KMS-11 (cell line): ENCODE measurements at regions not wholly inside any gene's neighbourhood (a gene's known extent, or its start where the extent isn't known, plus 50 kb on each side); places are given as distances from the start of the nearest gene placed in this dataset.

Experiments used
- H2AFZ ChIP-seq: fragments of 200-600 bp; sonication (generic); 2 replicates; pipeline ENCODE4 v1.6.1; 2016; ENCODE audit warnings: antibody characterized with exemption, mixed run types, low read depth
- H3K27ac ChIP-seq: fragments of 200-600 bp; sonication (generic); 2 replicates; pipeline ENCODE4 v1.6.1; 2016; ENCODE audit warnings: mild to moderate bottlenecking, mixed run types
- H3K27me3 ChIP-seq: fragments of 200-600 bp; sonication (generic); 2 replicates; pipeline ENCODE4 v1.6.1; 2017; ENCODE audit warnings: mild to moderate bottlenecking, low read depth, mixed run types, moderate library complexity; ENCODE audit not compliant: insufficient read depth
- H3K36me3 ChIP-seq: fragments of 200-600 bp; sonication (generic); 2 replicates; pipeline ENCODE4 v1.6.1; 2017; ENCODE audit warnings: mild to moderate bottlenecking, mixed run types; ENCODE audit not compliant: insufficient read depth
- H3K4me1 ChIP-seq: fragments of 200-600 bp; sonication (generic); 2 replicates; pipeline ENCODE4 v1.6.1; 2016; ENCODE audit warnings: mild to moderate bottlenecking, low read depth, mixed run types; ENCODE audit not compliant: poor library complexity, severe bottlenecking
- H3K4me2 ChIP-seq: fragments of 200-600 bp; sonication (generic); 2 replicates; pipeline ENCODE4 v1.7.0; 2016; ENCODE audit warnings: mild to moderate bottlenecking, mixed run types
- H3K4me3 ChIP-seq: fragments of 200-600 bp; sonication (generic); IDR thresholded peaks from 2 replicates; pipeline ENCODE4 v1.6.1; 2017; ENCODE audit warnings: low read depth, low read length, mixed read lengths; ENCODE audit not compliant: insufficient read depth
- H3K79me2 ChIP-seq: fragments of 200-600 bp; sonication (generic); 2 replicates; pipeline ENCODE4 v1.6.1; 2016; ENCODE audit warnings: low read depth, mixed run types; ENCODE audit not compliant: insufficient read depth
- H3K9ac ChIP-seq: fragments of 200-600 bp; sonication (generic); 2 replicates; pipeline ENCODE4 v1.6.1; 2016; ENCODE audit warnings: mild to moderate bottlenecking, mixed run types
- H4K20me1 ChIP-seq: fragments of 200-600 bp; sonication (generic); 2 replicates; pipeline ENCODE4 v1.6.1; 2016; ENCODE audit warnings: mild to moderate bottlenecking, mixed run types; ENCODE audit not compliant: insufficient read depth
- TF ChIP-seq, protein P1 (sequence below): fragments of 200-600 bp; sonication (generic); conservative IDR thresholded peaks from 2 replicates; pipeline ENCODE4 v1.6.1; 2017; ENCODE audit warnings: low read depth, mild to moderate bottlenecking, antibody characterized with exemption, low read length, moderate library complexity, mixed read lengths

DNA sequence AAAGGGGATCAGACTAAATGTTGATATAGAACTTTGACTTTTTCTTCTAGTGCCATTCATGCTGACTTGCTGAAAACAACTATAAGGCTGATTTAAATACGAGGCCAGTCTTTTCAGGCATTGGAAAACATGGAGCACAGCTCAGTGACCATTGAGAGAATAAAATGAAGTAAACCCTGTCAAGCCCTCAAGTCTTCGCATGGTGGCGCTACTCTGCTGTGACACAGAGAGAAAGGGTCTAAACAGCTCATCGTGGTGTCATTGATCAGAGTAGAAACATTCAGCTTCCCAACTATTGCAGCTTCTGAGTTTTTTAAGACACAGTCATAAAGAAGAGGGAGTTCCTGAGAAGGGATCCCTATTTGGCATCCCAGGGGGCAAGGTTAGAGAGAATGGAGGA, 716.2 kb downstream of the DIPK2A start:
- H2AFZ ChIP-seq = no peak overlapping the region
- H3K79me2 ChIP-seq = no peaks in the 10 kb centered on the region
- H3K4me1 ChIP-seq = no peaks in the 10 kb centered on the region
- H3K4me3 ChIP-seq = no peak overlapping the region
- no peak overlapping the region for H3K27ac ChIP-seq
- H3K27me3 ChIP-seq = no peaks in the 10 kb centered on the region
- no peak overlapping the region for H3K9ac ChIP-seq
- H3K36me3 ChIP-seq = no peaks in the 10 kb centered on the region
- TF ChIP-seq, protein P1, sequence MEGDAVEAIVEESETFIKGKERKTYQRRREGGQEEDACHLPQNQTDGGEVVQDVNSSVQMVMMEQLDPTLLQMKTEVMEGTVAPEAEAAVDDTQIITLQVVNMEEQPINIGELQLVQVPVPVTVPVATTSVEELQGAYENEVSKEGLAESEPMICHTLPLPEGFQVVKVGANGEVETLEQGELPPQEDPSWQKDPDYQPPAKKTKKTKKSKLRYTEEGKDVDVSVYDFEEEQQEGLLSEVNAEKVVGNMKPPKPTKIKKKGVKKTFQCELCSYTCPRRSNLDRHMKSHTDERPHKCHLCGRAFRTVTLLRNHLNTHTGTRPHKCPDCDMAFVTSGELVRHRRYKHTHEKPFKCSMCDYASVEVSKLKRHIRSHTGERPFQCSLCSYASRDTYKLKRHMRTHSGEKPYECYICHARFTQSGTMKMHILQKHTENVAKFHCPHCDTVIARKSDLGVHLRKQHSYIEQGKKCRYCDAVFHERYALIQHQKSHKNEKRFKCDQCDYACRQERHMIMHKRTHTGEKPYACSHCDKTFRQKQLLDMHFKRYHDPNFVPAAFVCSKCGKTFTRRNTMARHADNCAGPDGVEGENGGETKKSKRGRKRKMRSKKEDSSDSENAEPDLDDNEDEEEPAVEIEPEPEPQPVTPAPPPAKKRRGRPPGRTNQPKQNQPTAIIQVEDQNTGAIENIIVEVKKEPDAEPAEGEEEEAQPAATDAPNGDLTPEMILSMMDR = no peak
- H4K20me1 ChIP-seq = no peaks in the 10 kb centered on the region
- H3K4me2 ChIP-seq = no peak overlapping the region

DNA sequence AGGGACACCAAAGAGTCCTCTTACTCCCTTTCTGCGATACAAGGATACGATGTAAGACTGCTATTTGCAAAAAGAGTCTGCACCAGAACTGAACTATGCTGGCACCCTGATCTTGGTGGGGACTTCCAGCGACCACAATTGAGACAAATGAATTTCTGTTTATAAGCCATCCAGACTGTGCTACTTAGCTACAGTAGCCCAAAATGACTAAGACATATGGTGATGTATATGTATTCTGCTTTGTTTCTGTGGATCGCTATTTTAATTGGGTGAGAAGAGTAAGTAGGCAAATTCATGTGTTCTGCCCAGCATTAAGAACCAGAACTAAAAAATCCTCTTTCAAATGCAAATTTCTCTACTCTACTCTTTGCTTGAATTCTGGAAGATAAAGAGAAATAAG, 720.9 kb downstream of the DIPK2A start:
- TF ChIP-seq, protein P1 = no peak
- Histone ChIP-seq H4K20me1 (no peaks in the 10 kb centered on the region), H3K79me2 (no peaks in the 10 kb centered on the region), H2AFZ (no peak overlapping the region), H3K36me3 (no peaks in the 10 kb centered on the region), H3K4me2 (no peak overlapping the region), H3K4me1 (no peaks in the 10 kb centered on the region), H3K27me3 (no peaks in the 10 kb centered on the region), H3K27ac (no peak overlapping the region), H3K4me3 (no peak overlapping the region), H3K9ac (no peak overlapping the region)

DNA sequence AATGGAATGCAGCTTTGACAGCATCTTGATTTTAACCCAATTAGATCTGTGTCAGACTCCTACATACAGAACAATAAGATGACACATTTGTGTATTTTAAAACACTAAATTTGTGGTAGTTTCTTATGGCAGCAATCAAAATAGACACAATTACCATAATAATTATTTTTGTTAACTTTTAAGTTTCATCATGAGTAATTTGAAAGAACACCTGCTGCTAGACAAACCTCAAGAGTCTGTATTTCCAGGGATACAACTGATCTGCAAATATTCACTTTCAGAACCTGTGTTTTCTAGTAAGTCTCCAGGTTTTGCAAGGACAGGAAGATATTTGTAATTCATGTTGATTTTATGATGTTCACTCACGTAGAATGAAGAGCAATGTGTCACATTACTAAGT, 736.8 kb downstream of the DIPK2A start:
- H3K9ac ChIP-seq = peak overlapping the region; percentile 17; the same call in 1 of the 2 replicates
- no peaks in the 10 kb centered on the region for H3K36me3 ChIP-seq
- no peaks in the 10 kb centered on the region for H4K20me1 ChIP-seq
- H3K4me3 ChIP-seq = peak overlapping the region; percentile 74
- H2AFZ ChIP-seq = peak overlapping the region; percentile 9; the same call in 1 of the 2 replicates
- H3K79me2 ChIP-seq = no peaks in the 10 kb centered on the region
- peak overlapping the region; percentile 58; the same call in 1 of the 2 replicates for H3K27ac ChIP-seq
- peaks cover 41% of the 10 kb centered on the region for H3K4me1 ChIP-seq
- peak overlapping the region; percentile 69 for H3K4me2 ChIP-seq
- H3K27me3 ChIP-seq = no peaks in the 10 kb centered on the region
- TF ChIP-seq, protein P1 = no peak

DNA sequence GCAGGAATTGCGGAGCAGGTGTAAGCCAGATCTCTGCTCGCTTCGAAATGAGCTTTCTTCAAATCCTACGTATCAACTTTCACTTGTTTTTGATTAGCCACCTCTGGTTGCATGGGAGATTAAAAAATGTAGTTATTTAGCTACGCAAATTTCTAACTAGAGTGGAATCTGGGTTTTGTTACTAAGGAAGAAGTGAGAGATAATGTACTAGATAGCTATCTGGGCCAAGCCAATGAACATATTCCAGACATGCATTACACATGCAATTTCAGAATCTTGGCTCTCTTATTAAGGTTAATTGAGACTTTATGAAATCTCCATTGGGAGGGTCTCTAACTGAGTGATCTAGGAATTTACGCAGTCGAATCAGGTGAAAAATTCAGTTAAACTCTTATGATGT, 765.7 kb downstream of the DIPK2A start:
- no peaks in the 10 kb centered on the region for H3K36me3 ChIP-seq
- no peak overlapping the region for H2AFZ ChIP-seq
- no peaks in the 10 kb centered on the region for H3K79me2 ChIP-seq
- no peaks in the 10 kb centered on the region for H4K20me1 ChIP-seq
- no peak overlapping the region for H3K9ac ChIP-seq
- H3K27ac ChIP-seq = no peak overlapping the region
- TF ChIP-seq, protein P1 = no peak
- H3K27me3 ChIP-seq = no peaks in the 10 kb centered on the region
- H3K4me2 ChIP-seq = no peak overlapping the region
- no peaks in the 10 kb centered on the region for H3K4me1 ChIP-seq
- H3K4me3 ChIP-seq = no peak overlapping the region

DNA sequence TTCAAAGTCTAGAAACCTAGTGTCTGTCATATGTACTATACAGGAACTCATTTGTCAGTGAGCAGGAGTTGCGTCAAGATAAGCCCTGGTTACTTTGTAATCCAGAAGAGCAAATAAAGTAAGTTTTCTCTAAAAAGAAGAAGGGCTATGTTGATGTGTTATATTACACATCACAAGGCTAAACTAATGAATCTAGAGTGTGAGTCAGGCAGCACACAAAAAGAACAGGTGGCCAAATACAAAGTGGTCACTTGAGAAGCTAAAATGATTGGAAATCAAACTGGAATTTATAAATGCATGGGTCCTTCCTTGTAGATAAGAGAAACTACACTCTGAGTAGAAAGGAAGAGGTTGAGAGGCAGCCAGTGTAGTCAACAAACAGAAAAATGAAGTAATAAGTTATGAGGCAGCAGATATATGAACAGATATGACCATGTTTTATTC, 771.6 kb downstream of the DIPK2A start:
- Histone ChIP-seq H3K27me3 (no peaks in the 10 kb centered on the region), H3K4me1 (no peaks in the 10 kb centered on the region), H3K9ac (no peak overlapping the region), H4K20me1 (no peaks in the 10 kb centered on the region), H3K36me3 (no peaks in the 10 kb centered on the region), H3K4me3 (no peak overlapping the region), H2AFZ (no peak overlapping the region), H3K4me2 (no peak overlapping the region), H3K79me2 (no peaks in the 10 kb centered on the region), H3K27ac (no peak overlapping the region)
- TF ChIP-seq, protein P1 = no peak
